Mucosa of descending colon (tissue), 3 donors: ENCODE measurements at regions not wholly inside any gene's neighbourhood (a gene's known extent, or its start where the extent isn't known, plus 50 kb on each side); places are given as distances from the start of the nearest gene placed in this dataset.

Source experiments
- ATAC-seq: fragments of 200-7000 bp; cut with Tn5 transposase; one replicate; pipeline ENCODE4 v1.9.1; 2020; ENCODE audit warnings: mild to moderate bottlenecking, moderate library complexity
- DNase-seq, 3 donors: peaks; one replicate each; pipeline ENCODE4 v3.0.0-alpha.2; 2020
- H3K36me3 ChIP-seq: fragments of 200-600 bp; one replicate; pipeline ENCODE4 v1.8.0; 2021; ENCODE audit warnings: low read depth, mild to moderate bottlenecking
- H3K4me1 ChIP-seq: fragments of 200-600 bp; one replicate; pipeline ENCODE4 v1.8.0; 2021; ENCODE audit warnings: low read depth, mild to moderate bottlenecking
- H3K4me3 ChIP-seq: fragments of 200-600 bp; one replicate; pipeline ENCODE4 v1.8.0; 2021; ENCODE audit warnings: mild to moderate bottlenecking
- H3K9me3 ChIP-seq: fragments of 200-600 bp; one replicate; pipeline ENCODE4 v1.8.0; 2021; ENCODE audit warnings: mild to moderate bottlenecking
- CTCF ChIP-seq: fragments of 200-600 bp; IDR thresholded peaks from one replicate; pipeline ENCODE4 v1.8.0; 2022; ENCODE audit warnings: antibody characterized with exemption, mild to moderate bottlenecking
- intact Hi-C, 2 donors: fragments of 100-400 bp; cut with DNase I in 1 of 2; cut with micrococcal nuclease in 1 of 2; formaldehyde crosslinking; loops; one replicate each; pipeline versions ENCODE4 v1.11.0 to v1.11.1; 2022; cut with DNase I, micrococcal nuclease
- donor health status: DM: no; HTN: no; CAD: no; lungs with moderate emphysema.
- donor health status: DM: no; HTN: no; CAD: no.
- donor health status: DM: no; HTN: yes; CAD: no.

- Histone ChIP-seq H3K4me1 (no peaks in the 10 kb centered on the region), H3K4me3 (no peak overlapping the region), H3K36me3 (no peaks in the 10 kb centered on the region), H3K9me3 (no peaks in the 10 kb centered on the region)
- ATAC-seq (no peak), DNase-seq (no peak)
- intact Hi-C loops, result no loop called here
- no peak for TF ChIP-seq CTCF
These were observed 224.9 kb downstream of the UQCRFS1 start for GRCh38 chr19:28988066-28988465.

- no peak overlapping the region for H3K4me3 ChIP-seq
- ATAC-seq (no peak), DNase-seq (no peak)
- H3K9me3 ChIP-seq, result no peaks in the 10 kb centered on the region
- H3K4me1 ChIP-seq, result no peaks in the 10 kb centered on the region
- intact Hi-C loops, result no loop called here
- no peaks in the 10 kb centered on the region for H3K36me3 ChIP-seq
- TF ChIP-seq CTCF, result no peak
These were observed 225.8 kb downstream of the UQCRFS1 start for GRCh38 chr19:28987177-28987576.

- DNase-seq (no peak), ATAC-seq (no peak)
- no peaks in the 10 kb centered on the region for H3K36me3 ChIP-seq
- no peak for TF ChIP-seq CTCF
- intact Hi-C loops, result no loop called here
- H3K9me3 ChIP-seq, result no peaks in the 10 kb centered on the region
- no peak overlapping the region for H3K4me3 ChIP-seq
- no peaks in the 10 kb centered on the region for H3K4me1 ChIP-seq
These were observed 227.8 kb downstream of the UQCRFS1 start for GRCh38 chr19:28985201-28985600.

- intact Hi-C loops, result no loop called here
- no peak for TF ChIP-seq CTCF
- H3K36me3 ChIP-seq, result no peaks in the 10 kb centered on the region
- no peak for DNase-seq
- ATAC-seq, result no peak
- no peaks in the 10 kb centered on the region for H3K9me3 ChIP-seq
- no peak overlapping the region for H3K4me3 ChIP-seq
- H3K4me1 ChIP-seq, result no peaks in the 10 kb centered on the region
These were observed 228.6 kb downstream of the UQCRFS1 start for GRCh38 chr19:28984315-28984714.

GRCh38 chr19:28983430-28983829, 229.5 kb downstream of the UQCRFS1 start:
- intact Hi-C loops, result no loop called here
- Histone ChIP-seq H3K36me3 (no peaks in the 10 kb centered on the region), H3K4me1 (no peaks in the 10 kb centered on the region), H3K4me3 (no peak overlapping the region), H3K9me3 (no peaks in the 10 kb centered on the region)
- no peak for TF ChIP-seq CTCF
- ATAC-seq, result no peak
- DNase-seq, result no peak

- Histone ChIP-seq H3K4me3 (no peak overlapping the region), H3K9me3 (no peaks in the 10 kb centered on the region), H3K4me1 (no peaks in the 10 kb centered on the region), H3K36me3 (no peaks in the 10 kb centered on the region)
- no peak for DNase-seq
- no peak for ATAC-seq
- no peak for TF ChIP-seq CTCF
- intact Hi-C loops, result no loop called here
These were observed 231.0 kb downstream of the UQCRFS1 start for GRCh38 chr19:28981994-28982393.
